Hepatocyte (in vitro differentiated cells): ENCODE measurements at regions not wholly inside any gene's neighbourhood (a gene's known extent, or its start where the extent isn't known, plus 50 kb on each side); places are given as distances from the start of the nearest gene placed in this dataset.

Experiments
- DNase-seq: peaks from one replicate; pipeline ENCODE4 v3.0.0-alpha.2; 2016; ENCODE audit warnings: low spot score
- H2AFZ ChIP-seq: fragments of 200-600 bp; sonication (generic); 2 replicates; pipeline ENCODE4 v1.6.0; 2016; ENCODE audit warnings: antibody characterized with exemption, mild to moderate bottlenecking
- H3K27ac ChIP-seq: fragments of 200-600 bp; sonication (generic); 2 replicates; pipeline ENCODE4 v1.5.1; 2016; ENCODE audit warnings: mild to moderate bottlenecking
- H3K27me3 ChIP-seq: fragments of 200-600 bp; sonication (generic); 2 replicates; pipeline ENCODE4 v1.6.1; 2016
- H3K36me3 ChIP-seq: fragments of 200-600 bp; sonication (generic); replicated peaks from 2 replicates; pipeline ENCODE4 v1.5.1; 2016; ENCODE audit warnings: low read depth; ENCODE audit not compliant: insufficient read depth
- H3K4me1 ChIP-seq: fragments of 200-600 bp; sonication (generic); 2 replicates; pipeline ENCODE4 v1.5.1; 2016; ENCODE audit warnings: mild to moderate bottlenecking, moderate library complexity; ENCODE audit not compliant: insufficient read depth
- H3K4me2 ChIP-seq: fragments of 200-600 bp; sonication (generic); 2 replicates; pipeline ENCODE4 v1.6.0; 2016
- H3K4me3 ChIP-seq: fragments of 200-600 bp; sonication (generic); 2 replicates; pipeline ENCODE4 v1.5.1; 2016; ENCODE audit warnings: mild to moderate bottlenecking
- H3K79me2 ChIP-seq: fragments of 200-600 bp; sonication (generic); 2 replicates; pipeline ENCODE4 v1.6.0; 2017; ENCODE audit warnings: mild to moderate bottlenecking
- H3K9me2 ChIP-seq: fragments of 200-600 bp; sonication (generic); replicated peaks from 2 replicates; pipeline ENCODE4 v1.6.0; 2017; ENCODE audit warnings: mild to moderate bottlenecking; ENCODE audit not compliant: insufficient read depth
- H3K9me3 ChIP-seq: fragments of 200-600 bp; sonication (generic); 2 replicates; pipeline ENCODE4 v1.5.1; 2016; ENCODE audit warnings: low read depth, mild to moderate bottlenecking
- H4K20me1 ChIP-seq: fragments of 200-600 bp; sonication (generic); 2 replicates; pipeline ENCODE4 v1.6.0; 2016; ENCODE audit warnings: mild to moderate bottlenecking; ENCODE audit not compliant: insufficient read depth, poor library complexity, severe bottlenecking
- CTCF ChIP-seq: fragments of 200-600 bp; sonication (generic); IDR thresholded peaks from 2 replicates; pipeline ENCODE4 v1.5.1; 2016; ENCODE audit warnings: antibody characterized with exemption, mild to moderate bottlenecking; ENCODE audit not compliant: poor library complexity
- EZH2 ChIP-seq: fragments of 200-600 bp; sonication (generic); IDR thresholded peaks from 2 replicates; pipeline ENCODE4 v1.6.1; 2016; ENCODE audit warnings: antibody characterized with exemption, mild to moderate bottlenecking, borderline replicate concordance
- EZH2phosphoT487 ChIP-seq: fragments of 200-600 bp; sonication (generic); IDR thresholded peaks from one replicate; pipeline ENCODE4 v1.6.1; 2018; ENCODE audit warnings: antibody characterized with exemption, mild to moderate bottlenecking, low read depth, moderate library complexity; ENCODE audit not compliant: unreplicated experiment, severe bottlenecking
- WGBS: methylation state at CpG from one replicate; pipeline ENCODE4 v1.1.6; 2016; ENCODE audit warnings: low lambda C conversion rate; ENCODE audit errors: missing lambda C conversion rate; 5-methylcytosine and 5-hydroxymethylcytosine counted together

GRCh38 chrX:148159796-148160195, 178.7 kb downstream of the FMR1NB start:
- H3K27ac ChIP-seq, result no peak overlapping the region
- H4K20me1 ChIP-seq, result no peaks in the 10 kb centered on the region
- H3K9me2 ChIP-seq, result no peaks in the 10 kb centered on the region
- no peaks in the 10 kb centered on the region for H3K79me2 ChIP-seq
- no peaks in the 10 kb centered on the region for H3K9me3 ChIP-seq
- H3K27me3 ChIP-seq, result no peaks in the 10 kb centered on the region
- H3K36me3 ChIP-seq, result no peaks in the 10 kb centered on the region
- no peak overlapping the region for H3K4me3 ChIP-seq
- DNase-seq, result peak; percentile 3
- H2AFZ ChIP-seq, result no peak overlapping the region
- no peaks in the 10 kb centered on the region for H3K4me1 ChIP-seq
- no peak overlapping the region for H3K4me2 ChIP-seq
- no peak for TF ChIP-seq EZH2
- no peak for TF ChIP-seq EZH2phosphoT487
- TF ChIP-seq CTCF, result no peak

- no peak for DNase-seq
- H3K4me2 ChIP-seq, result no peak overlapping the region
- no peaks in the 10 kb centered on the region for H3K9me3 ChIP-seq
- no peak for TF ChIP-seq CTCF
- no peak for TF ChIP-seq EZH2
- TF ChIP-seq EZH2phosphoT487, result no peak
- 63% methylated on average over 6 of the region's 6 CpGs for WGBS
- no peaks in the 10 kb centered on the region for H4K20me1 ChIP-seq
- no peaks in the 10 kb centered on the region for H3K9me2 ChIP-seq
- H3K79me2 ChIP-seq, result no peaks in the 10 kb centered on the region
- H3K4me3 ChIP-seq, result no peak overlapping the region
- no peak overlapping the region for H3K27ac ChIP-seq
- no peak overlapping the region for H2AFZ ChIP-seq
- no peaks in the 10 kb centered on the region for H3K27me3 ChIP-seq
- H3K4me1 ChIP-seq, result no peaks in the 10 kb centered on the region
- no peaks in the 10 kb centered on the region for H3K36me3 ChIP-seq
Observed at GRCh38 chrX:148161701-148162100, 180.6 kb downstream of the FMR1NB start.

GRCh38 chrX:148185631-148186030, 204.5 kb downstream of the FMR1NB start:
- Histone ChIP-seq H3K36me3 (no peaks in the 10 kb centered on the region), H3K27me3 (no peaks in the 10 kb centered on the region), H4K20me1 (no peaks in the 10 kb centered on the region), H2AFZ (no peak overlapping the region), H3K4me1 (no peaks in the 10 kb centered on the region), H3K4me3 (no peak overlapping the region), H3K4me2 (no peak overlapping the region), H3K9me2 (no peaks in the 10 kb centered on the region), H3K27ac (no peak overlapping the region), H3K9me3 (no peaks in the 10 kb centered on the region), H3K79me2 (no peaks in the 10 kb centered on the region)
- no peak for DNase-seq
- TF ChIP-seq EZH2 (no peak), EZH2phosphoT487 (no peak), CTCF (no peak)

- 61% methylated on average over 4 of the region's 4 CpGs for WGBS
- no peak for TF ChIP-seq EZH2phosphoT487
- TF ChIP-seq EZH2, result no peak
- no peak for TF ChIP-seq CTCF
Observed at GRCh38 chrX:148192547-148192946, 211.4 kb downstream of the FMR1NB start.

More at GRCh38 chrX:148192547-148192946, 211.4 kb downstream of the FMR1NB start:
- Histone ChIP-seq H2AFZ (no peak overlapping the region), H3K27ac (no peak overlapping the region), H3K4me2 (no peak overlapping the region), H3K9me2 (no peaks in the 10 kb centered on the region), H3K9me3 (no peaks in the 10 kb centered on the region), H4K20me1 (no peaks in the 10 kb centered on the region), H3K4me1 (no peaks in the 10 kb centered on the region), H3K79me2 (no peaks in the 10 kb centered on the region), H3K36me3 (no peaks in the 10 kb centered on the region), H3K4me3 (no peak overlapping the region), H3K27me3 (no peaks in the 10 kb centered on the region)
- DNase-seq, result no peak
